ENCODE measurements at regions not wholly inside any gene's neighbourhood (a gene's known extent, or its start where the extent isn't known, plus 50 kb on each side); places are given as distances from the start of the nearest gene placed in this dataset.

- TF ChIP-seq, protein P1, sequence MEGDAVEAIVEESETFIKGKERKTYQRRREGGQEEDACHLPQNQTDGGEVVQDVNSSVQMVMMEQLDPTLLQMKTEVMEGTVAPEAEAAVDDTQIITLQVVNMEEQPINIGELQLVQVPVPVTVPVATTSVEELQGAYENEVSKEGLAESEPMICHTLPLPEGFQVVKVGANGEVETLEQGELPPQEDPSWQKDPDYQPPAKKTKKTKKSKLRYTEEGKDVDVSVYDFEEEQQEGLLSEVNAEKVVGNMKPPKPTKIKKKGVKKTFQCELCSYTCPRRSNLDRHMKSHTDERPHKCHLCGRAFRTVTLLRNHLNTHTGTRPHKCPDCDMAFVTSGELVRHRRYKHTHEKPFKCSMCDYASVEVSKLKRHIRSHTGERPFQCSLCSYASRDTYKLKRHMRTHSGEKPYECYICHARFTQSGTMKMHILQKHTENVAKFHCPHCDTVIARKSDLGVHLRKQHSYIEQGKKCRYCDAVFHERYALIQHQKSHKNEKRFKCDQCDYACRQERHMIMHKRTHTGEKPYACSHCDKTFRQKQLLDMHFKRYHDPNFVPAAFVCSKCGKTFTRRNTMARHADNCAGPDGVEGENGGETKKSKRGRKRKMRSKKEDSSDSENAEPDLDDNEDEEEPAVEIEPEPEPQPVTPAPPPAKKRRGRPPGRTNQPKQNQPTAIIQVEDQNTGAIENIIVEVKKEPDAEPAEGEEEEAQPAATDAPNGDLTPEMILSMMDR (IDR thresholded peaks at IDR 0.05) = no peak
- no peak for TF ChIP-seq POLR2A (IDR thresholded peaks at IDR 0.05)
Measured at GRCh38 chr16:49094471-49094870, 187.2 kb downstream of the CBLN1 start.
